EL (cell line): ENCODE measurements at regions not wholly inside any gene's neighbourhood (a gene's known extent, or its start where the extent isn't known, plus 50 kb on each side); places are given as distances from the start of the nearest gene placed in this dataset.

Experiments used
- DNase-seq: peaks from one replicate; pipeline ENCODE4 v3.0.0-alpha.2; 2016

- peak; percentile 11 for DNase-seq
These were observed 760.6 kb upstream of the CHAC2 start for GRCh38 chr2:53006980-53007379.

- DNase-seq, result no peak
These were observed 763.2 kb upstream of the CHAC2 start for GRCh38 chr2:53004413-53004812.

- DNase-seq, result no peak
These were observed 772.2 kb upstream of the CHAC2 start for GRCh38 chr2:52995424-52995823.

- DNase-seq, result peak; percentile 18
These were observed 791.3 kb upstream of the CHAC2 start for GRCh38 chr2:52976143-52976949.

- no peak for DNase-seq
These were observed 793.5 kb upstream of the CHAC2 start for GRCh38 chr2:52974127-52974526.

- no peak for DNase-seq
These were observed 797.0 kb upstream of the CHAC2 start for GRCh38 chr2:52970642-52971041.

- no peak for DNase-seq
These were observed 799.6 kb upstream of the CHAC2 start for GRCh38 chr2:52968043-52968442.

- DNase-seq, result no peak
These were observed 802.6 kb upstream of the CHAC2 start for GRCh38 chr2:52964916-52965530.

- no peak for DNase-seq
These were observed 806.2 kb upstream of the CHAC2 start for GRCh38 chr2:52961403-52961802.

GRCh38 chr2:52960881-52961280, 806.7 kb upstream of the CHAC2 start:
- no peak for DNase-seq

GRCh38 chr2:52959801-52960200, 807.8 kb upstream of the CHAC2 start:
- no peak for DNase-seq

- DNase-seq, result no peak
These were observed 810.8 kb upstream of the CHAC2 start for GRCh38 chr2:52956766-52957165.

- no peak for DNase-seq
These were observed 811.5 kb upstream of the CHAC2 start for GRCh38 chr2:52956118-52956517.

- DNase-seq, result no peak
These were observed 812.5 kb upstream of the CHAC2 start for GRCh38 chr2:52955079-52955478.

GRCh38 chr2:52940101-52940500, 827.5 kb upstream of the CHAC2 start:
- DNase-seq, result no peak

GRCh38 chr2:52939250-52939649, 828.4 kb upstream of the CHAC2 start:
- no peak for DNase-seq

GRCh38 chr2:52936029-52936428, 831.6 kb upstream of the CHAC2 start:
- DNase-seq, result no peak

GRCh38 chr2:52934920-52935640, 832.5 kb upstream of the CHAC2 start:
- DNase-seq, result no peak

GRCh38 chr2:52934323-52934898, 833.2 kb upstream of the CHAC2 start:
- peak; percentile 44 for DNase-seq

GRCh38 chr2:52933878-52934277, 833.7 kb upstream of the CHAC2 start:
- peak; percentile 6 for DNase-seq

GRCh38 chr2:52931660-52932059, 835.9 kb upstream of the CHAC2 start:
- no peak for DNase-seq

GRCh38 chr2:52929412-52929811, 838.2 kb upstream of the CHAC2 start:
- DNase-seq, result no peak

- no peak for DNase-seq
These were observed 847.9 kb upstream of the CHAC2 start for GRCh38 chr2:52919673-52920072.

- no peak for DNase-seq
These were observed 849.1 kb upstream of the CHAC2 start for GRCh38 chr2:52918551-52918950.
